ENCODE measurements at regions not wholly inside any gene's neighbourhood (a gene's known extent, or its start where the extent isn't known, plus 50 kb on each side); places are given as distances from the start of the nearest gene placed in this dataset.

DNA sequence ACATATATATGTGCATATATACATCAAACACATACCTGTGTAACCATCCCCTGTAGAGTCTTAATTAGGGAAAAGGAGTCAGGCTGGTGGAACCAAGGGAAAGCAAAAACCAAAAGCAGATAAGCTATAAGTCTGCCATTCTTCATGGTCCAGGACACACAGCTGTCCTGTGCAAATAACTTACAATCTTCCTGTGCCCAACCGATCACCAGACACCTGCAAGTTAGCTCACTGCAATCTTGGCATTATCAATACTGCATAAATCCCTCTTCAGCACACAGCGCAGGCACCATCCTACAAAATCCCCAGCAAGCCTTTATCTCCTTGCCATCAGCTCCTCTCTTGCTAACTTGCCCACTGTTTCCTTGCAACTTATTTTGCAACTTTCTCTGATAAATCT is 60.8 kb upstream of the DYNAP start (continued):
- TF ChIP-seq RBBP5 (IDR thresholded peaks at IDR 0.05; ENCODE audit: borderline replicate concordance, low read depth, low read length) (no peak), SIX5 (IDR thresholded peaks at IDR 0.05; ENCODE audit: low read depth, low read length) (no peak)
